ENCODE measurements at regions not wholly inside any gene's neighbourhood (a gene's known extent, or its start where the extent isn't known, plus 50 kb on each side); places are given as distances from the start of the nearest gene placed in this dataset.
"Not testable (repeated sequence)": the region's sequence is repeated elsewhere in the genome, so short reads cannot be mapped to it uniquely, and the experiment has no call there.

- no peak for DNase-seq (ENCODE audit: low read depth in 1 of 2, low spot score in 1 of 2)
Measured at GRCh38 chr6:40888456-40888990, 150.5 kb downstream of the UNC5CL start.

GRCh38 chr6:40887792-40888340 is 151.2 kb downstream of the UNC5CL start:
- no peak for DNase-seq (ENCODE audit: low read depth in 1 of 2, low spot score in 1 of 2)

- no peak for DNase-seq (ENCODE audit: low read depth in 1 of 2, low spot score in 1 of 2)
Measured at GRCh38 chr6:40887079-40887791, 151.8 kb downstream of the UNC5CL start.

DNA sequence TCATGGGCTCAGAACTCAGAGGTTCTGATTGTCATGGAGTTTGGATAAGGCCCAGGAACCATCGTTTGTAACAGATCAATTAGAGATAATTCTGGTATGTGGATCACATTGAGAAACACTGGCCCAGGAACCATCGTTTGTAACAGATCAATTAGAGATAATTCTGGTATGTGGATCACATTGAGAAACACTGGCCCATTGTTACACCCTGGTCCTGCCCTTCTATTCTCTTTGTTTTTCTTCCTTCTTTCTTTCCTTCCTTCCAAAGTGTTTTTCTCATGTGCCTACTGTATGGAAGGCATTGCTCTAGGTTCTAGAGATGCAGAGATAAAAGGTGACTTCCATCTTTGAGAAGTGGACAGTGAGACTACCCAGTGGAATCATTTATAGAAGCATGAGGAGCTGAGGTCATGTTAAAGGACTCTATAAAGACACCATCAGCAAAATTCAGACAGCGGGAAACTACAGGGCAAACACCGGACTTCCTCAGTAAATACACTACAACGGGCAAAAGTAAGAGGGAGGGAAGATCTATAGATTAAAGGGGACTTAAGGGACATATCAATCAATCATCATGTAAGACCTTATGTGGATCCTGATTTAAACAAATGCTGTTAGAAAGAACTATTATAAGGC is 153.8 kb downstream of the UNC5CL start:
- DNase-seq (ENCODE audit: low read depth in 1 of 2, low spot score in 1 of 2) = no peak

DNA sequence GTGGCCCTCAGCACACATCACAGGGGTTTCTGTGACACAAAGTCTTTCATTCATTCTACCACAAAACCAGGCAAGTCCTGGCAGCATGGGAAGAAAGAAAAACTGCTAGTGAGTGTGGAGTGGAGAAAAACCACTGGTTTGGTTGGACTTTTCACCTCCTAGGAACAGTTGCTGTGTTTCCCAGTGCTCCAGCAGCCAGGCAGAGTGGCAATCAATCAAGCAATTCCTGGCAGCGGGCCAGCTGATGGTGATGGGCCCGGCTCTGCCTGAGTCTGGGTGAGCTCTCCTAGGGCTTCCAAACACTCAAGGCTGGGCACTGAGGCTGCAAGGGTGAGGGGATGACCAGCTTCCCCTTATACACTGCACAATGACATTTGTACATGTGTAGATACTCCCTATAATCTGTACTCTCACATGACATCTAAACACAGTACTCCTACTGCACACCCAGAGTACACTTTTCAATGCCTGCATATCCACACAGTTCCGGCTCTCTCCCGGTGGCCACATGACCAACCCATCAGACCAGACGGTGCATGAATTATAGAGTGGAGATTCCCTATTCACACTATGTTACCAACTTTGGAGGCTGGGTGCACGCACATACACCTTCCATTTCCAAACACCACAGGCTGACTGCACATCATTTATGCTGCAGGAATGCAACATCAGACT is 156.6 kb downstream of the UNC5CL start:
- no peak for DNase-seq (ENCODE audit: low read depth in 1 of 2, low spot score in 1 of 2)

- no peak for DNase-seq (ENCODE audit: low read depth in 1 of 2, low spot score in 1 of 2)
Measured at GRCh38 chr6:40881501-40881900, 157.5 kb downstream of the UNC5CL start.

- no peak for DNase-seq (ENCODE audit: low read depth in 1 of 2, low spot score in 1 of 2)
Measured at GRCh38 chr6:40880906-40881305, 158.1 kb downstream of the UNC5CL start.

- DNase-seq (ENCODE audit: low read depth in 1 of 2, low spot score in 1 of 2) = no peak
Measured at GRCh38 chr6:40879169-40879568, 159.9 kb downstream of the UNC5CL start.

DNA sequence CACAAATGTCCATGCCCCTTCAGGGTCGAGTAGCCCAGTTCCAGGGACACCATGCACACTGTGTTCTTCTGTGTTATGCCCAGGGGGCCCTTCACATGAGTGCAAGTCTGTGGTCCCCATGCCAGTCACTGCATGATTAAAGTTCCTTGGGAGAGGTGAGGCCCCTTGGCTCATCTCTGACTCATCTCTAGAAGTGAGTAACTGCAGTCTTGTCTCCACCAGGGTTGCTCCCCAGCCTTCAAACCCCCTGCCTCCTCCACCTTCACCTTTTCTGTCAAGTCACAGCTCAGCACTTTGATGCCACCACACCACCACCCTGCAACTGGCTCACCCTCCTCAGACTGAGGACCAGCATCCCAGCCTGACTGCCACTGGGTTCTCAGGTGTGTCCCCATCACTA is 161.7 kb downstream of the UNC5CL start:
- DNase-seq (ENCODE audit: low read depth in 1 of 2, low spot score in 1 of 2) = peak in 1 of 2 donors; percentile 12

DNA sequence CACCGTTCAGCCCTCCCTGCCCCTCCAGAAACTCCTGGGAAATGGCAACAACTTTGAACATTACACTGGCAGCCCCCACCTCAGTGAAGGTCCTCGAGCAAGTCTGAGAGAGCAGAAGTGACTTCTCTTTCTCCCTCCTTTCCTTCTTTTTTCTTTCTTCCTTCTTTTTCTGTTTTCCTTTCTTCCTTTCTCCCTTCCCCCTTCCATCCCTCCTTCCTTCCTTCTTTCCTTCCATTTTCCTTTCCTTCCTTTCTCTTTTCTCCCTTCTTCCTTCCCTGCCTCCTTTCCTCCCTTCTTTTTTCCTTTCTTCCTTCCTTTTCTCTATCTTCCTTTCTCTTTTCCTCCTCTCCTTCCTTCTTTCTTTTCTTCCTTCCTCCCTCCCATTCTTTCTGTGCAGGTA is 162.7 kb downstream of the UNC5CL start:
- no peak for DNase-seq (ENCODE audit: low read depth in 1 of 2, low spot score in 1 of 2)

DNA sequence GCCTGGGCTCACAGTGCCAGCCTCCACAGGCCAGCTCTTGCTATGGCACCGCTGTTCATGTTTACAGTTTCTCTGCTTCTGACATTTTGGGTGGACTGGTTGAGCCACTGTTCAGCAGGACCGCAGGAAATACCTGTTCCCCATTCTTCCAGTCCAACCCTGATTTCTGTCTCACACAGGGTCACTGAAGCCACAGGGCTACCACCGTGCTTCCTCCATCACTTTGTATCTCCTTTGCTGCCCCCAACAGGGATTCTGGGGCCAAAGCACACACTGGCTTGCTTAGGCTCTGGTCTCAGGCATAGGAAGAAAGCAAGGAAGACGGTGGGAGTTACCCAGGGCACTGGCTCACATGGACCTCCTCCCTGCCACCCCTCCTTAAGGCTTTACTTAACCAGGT is 164.5 kb downstream of the UNC5CL start:
- DNase-seq (ENCODE audit: low read depth in 1 of 2, low spot score in 1 of 2) = no peak

DNA sequence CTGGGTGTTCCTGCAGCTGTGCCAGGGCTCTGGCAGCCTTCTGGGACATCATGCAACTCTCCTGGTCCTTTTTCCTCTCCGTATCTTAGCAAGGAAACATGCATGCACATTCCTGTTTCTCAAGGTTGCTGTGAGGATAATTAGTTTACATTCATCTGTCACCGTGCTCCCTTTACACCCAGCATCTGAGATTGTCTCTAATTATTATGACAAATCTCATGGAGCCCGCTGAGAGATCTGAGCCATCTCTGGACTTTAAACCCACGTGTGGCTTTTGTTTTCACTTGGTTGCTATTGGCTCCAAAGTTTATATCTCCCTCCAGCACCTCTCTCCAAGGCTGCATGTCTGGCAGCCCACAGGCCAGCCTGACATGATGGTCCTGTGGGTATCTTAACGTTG is 167.6 kb downstream of the UNC5CL start:
- no peak for DNase-seq (ENCODE audit: low read depth in 1 of 2, low spot score in 1 of 2)

DNA sequence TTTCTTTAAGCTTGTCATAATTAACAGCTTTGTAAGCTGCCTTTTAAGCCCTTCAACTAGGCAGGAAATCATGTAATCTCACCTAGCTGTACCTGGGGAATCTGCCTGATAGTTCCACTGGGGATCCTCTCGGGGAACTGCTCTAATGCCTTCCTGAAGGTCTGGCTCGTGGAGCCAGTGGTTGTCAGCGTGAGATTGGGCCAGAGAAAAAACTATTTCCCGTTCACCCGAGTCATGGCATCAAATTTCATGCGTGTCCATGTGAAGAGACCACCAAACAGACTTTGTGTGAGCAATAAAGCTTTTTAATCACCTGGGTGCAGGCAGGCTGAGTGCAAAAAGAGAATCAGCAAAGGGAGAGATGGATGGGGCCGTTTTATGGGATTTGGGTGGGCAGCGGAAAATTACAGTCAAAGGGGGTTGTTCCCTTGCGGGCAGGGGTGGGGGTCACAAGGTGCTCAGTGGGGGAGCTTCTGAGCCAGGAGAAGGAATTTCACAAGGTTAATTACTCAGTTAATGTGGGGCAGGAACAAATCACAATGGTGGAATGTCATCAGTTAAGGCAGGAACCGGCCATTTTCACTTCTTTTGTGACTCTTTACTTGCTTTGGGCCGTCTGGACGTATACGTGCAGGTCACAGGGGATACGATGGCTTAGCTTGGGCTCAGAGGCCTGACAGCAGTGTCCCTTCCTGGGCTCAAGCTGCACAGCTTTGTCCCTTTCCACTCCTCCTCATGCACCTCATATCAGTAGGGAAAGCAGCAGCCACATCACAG is 170.7 kb downstream of the UNC5CL start:
- DNase-seq (ENCODE audit: low read depth in 1 of 2, low spot score in 1 of 2) = not testable (repeated sequence)

DNA sequence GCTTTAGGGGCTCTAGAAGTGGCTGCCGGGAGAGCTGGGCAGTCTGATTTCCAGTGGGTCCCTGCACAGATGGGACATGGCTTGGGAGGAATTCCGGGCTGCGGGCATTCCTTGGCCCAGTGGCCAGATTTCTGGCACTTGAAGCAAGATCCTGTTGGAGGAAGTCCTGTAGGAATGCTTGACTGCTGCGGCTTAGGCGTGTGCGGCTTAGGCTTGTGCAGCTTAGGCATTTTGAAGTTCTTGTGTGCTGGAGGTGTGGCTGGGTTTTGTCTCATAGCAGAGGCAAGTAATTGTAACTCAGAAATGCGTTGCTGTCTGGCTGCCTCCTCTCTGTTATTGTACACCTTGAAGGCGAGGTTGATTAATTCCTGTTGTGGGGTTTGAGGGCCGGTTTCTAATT is 171.5 kb downstream of the UNC5CL start:
- DNase-seq (ENCODE audit: low read depth in 1 of 2, low spot score in 1 of 2) = not testable (repeated sequence)

- DNase-seq (ENCODE audit: low read depth in 1 of 2, low spot score in 1 of 2) = not testable (repeated sequence)
Measured at GRCh38 chr6:40865259-40865658, 173.8 kb downstream of the UNC5CL start.

DNA sequence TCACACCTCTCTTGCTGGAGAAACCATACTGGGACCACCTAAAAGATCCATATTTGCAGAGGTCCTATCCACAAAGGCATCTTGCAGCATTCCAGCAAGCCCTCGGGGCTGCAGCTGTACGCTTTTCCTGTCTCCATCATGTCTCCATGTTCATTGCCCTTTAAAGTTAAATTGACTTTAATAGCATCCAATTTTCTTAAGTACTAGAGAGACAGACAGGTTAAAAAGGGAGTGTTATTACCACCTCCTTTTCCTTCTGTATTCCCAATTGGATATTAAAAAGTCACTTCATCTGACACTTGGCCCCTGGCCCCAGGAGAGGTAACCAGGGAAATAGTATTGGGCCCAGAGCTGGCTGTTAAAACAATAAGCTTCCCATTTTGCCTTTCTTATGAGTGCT is 178.6 kb downstream of the UNC5CL start:
- no peak for DNase-seq (ENCODE audit: low read depth in 1 of 2, low spot score in 1 of 2)

DNA sequence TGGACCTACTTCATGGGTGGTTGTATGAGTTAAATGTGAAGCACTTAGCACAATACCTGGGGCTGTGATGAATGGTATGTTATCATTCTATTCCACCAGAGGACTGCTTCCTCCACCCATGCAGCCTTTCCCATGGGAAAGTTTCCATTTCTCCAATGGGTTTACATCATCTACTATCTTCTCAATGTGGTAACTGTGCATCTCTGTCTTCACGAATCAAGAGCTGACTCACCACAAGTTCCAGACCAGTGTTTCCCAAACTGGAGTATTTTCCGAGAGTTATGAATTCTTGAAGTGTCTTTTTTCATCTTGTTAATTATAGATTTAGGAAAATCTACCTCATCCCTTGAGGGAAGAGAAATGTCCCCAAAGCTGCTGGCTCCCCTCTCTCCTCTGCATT is 182.8 kb downstream of the UNC5CL start:
- DNase-seq (ENCODE audit: low read depth in 1 of 2, low spot score in 1 of 2) = no peak

GRCh38 chr6:40855168-40855880 is 183.7 kb downstream of the UNC5CL start:
- no peak for DNase-seq (ENCODE audit: low read depth in 1 of 2, low spot score in 1 of 2)

GRCh38 chr6:40854592-40854991 is 184.4 kb downstream of the UNC5CL start:
- DNase-seq (ENCODE audit: low read depth in 1 of 2, low spot score in 1 of 2) = no peak

GRCh38 chr6:40852779-40853373 is 186.1 kb downstream of the UNC5CL start:
- no peak for DNase-seq (ENCODE audit: low read depth in 1 of 2, low spot score in 1 of 2)

Data from activated CD4-positive, alpha-beta T cell treated with anti-CD3 and anti-CD28 coated beads, Interleukin-2, amount 50 U/mL, for 24 hours (primary cell).